GM20000 (cell line): ENCODE measurements at regions not wholly inside any gene's neighbourhood (a gene's known extent, or its start where the extent isn't known, plus 50 kb on each side); places are given as distances from the start of the nearest gene placed in this dataset.
A peak's percentile ranks its signal among the peaks of the same experiment; 100 is the strongest.

Experiments
- DNase-seq: peaks from one replicate; pipeline ENCODE4 v3.0.0; 2012; ENCODE audit warnings: low spot score
- TF ChIP-seq, protein P1 (sequence below): IDR thresholded peaks from 2 replicates; pipeline ENCODE4 v1.5.1; 2012; ENCODE audit warnings: mild to moderate bottlenecking, control low read depth; ENCODE audit errors: extremely low read depth, missing control alignments

- no peak for DNase-seq
- TF ChIP-seq, protein P1, sequence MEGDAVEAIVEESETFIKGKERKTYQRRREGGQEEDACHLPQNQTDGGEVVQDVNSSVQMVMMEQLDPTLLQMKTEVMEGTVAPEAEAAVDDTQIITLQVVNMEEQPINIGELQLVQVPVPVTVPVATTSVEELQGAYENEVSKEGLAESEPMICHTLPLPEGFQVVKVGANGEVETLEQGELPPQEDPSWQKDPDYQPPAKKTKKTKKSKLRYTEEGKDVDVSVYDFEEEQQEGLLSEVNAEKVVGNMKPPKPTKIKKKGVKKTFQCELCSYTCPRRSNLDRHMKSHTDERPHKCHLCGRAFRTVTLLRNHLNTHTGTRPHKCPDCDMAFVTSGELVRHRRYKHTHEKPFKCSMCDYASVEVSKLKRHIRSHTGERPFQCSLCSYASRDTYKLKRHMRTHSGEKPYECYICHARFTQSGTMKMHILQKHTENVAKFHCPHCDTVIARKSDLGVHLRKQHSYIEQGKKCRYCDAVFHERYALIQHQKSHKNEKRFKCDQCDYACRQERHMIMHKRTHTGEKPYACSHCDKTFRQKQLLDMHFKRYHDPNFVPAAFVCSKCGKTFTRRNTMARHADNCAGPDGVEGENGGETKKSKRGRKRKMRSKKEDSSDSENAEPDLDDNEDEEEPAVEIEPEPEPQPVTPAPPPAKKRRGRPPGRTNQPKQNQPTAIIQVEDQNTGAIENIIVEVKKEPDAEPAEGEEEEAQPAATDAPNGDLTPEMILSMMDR: no peak
Measured at GRCh38 chrX:134162032-134162431, 75.0 kb upstream of the CCDC160 start.

DNA sequence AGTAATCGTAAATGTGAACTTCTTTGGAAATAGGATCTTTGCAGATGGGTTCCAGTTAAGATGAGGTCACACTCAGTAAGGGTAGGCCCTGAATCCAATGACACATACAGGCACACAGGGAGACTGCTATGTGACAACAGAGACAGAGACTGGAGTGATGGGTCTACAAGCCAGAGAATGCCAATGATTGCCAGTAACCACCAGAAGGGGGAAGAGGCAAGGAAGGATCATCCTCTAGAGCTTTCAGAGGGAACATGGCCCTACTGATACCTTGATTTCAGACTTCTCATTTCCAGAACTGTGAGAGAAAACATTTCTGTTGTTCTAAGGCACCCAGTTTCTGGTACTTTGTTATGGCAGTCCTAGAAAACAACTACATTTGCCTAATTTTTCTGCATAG is 73.1 kb upstream of the CCDC160 start:
- TF ChIP-seq, protein P1: no peak

DNA sequence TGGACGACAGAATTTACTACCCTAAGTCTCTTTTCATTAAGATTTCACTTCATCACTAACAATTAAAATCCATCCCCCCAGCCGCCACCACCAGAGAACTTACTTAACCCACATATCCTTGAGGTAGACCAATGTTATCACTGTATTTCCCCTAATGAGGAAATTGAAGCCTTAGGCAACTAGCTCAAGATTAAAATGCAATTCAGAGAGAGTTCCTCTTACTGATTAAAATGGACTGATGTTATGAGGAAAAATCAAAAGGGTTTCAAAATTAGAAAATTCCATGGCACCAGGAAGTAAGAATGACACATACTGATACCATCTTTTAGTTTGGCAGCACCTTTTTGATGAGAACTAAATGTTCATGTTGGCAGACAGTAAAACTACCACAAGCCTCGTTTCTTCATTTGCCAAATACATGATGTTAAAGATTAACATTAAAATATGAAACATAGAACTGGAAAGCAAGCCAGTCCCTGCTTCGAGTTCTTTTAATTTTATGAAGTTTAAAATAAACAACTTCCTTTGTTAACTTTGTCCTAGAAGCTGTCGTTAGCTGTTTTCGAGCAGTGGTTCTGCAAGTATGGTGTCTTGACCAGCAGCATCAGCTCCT is 69.3 kb upstream of the CCDC160 start:
- TF ChIP-seq, protein P1: no peak
- DNase-seq: no peak

More for the DNA sequence above, 73.1 kb upstream of the CCDC160 start:
- no peak for DNase-seq

GRCh38 chrX:134171661-134172587 is 65.1 kb upstream of the CCDC160 start:
- peak; percentile 8 for DNase-seq
- TF ChIP-seq, protein P1: no peak

- TF ChIP-seq, protein P1: no peak
- peak; percentile 25 for DNase-seq
Measured at GRCh38 chrX:134172588-134173259, 64.3 kb upstream of the CCDC160 start.

- TF ChIP-seq, protein P1: no peak
- DNase-seq: no peak
Measured at GRCh38 chrX:134173541-134174272, 63.3 kb upstream of the CCDC160 start.
